ENCODE measurements at regions not wholly inside any gene's neighbourhood (a gene's known extent, or its start where the extent isn't known, plus 50 kb on each side); places are given as distances from the start of the nearest gene placed in this dataset.
A peak's percentile ranks its signal among the peaks of the same experiment; 100 is the strongest.
"Not testable (repeated sequence)": the region's sequence is repeated elsewhere in the genome, so short reads cannot be mapped to it uniquely, and the experiment has no call there.

GRCh38 chr2:126264625-126265024 lies 391.3 kb upstream of the GYPC start:
- no peak for DNase-seq

DNA sequence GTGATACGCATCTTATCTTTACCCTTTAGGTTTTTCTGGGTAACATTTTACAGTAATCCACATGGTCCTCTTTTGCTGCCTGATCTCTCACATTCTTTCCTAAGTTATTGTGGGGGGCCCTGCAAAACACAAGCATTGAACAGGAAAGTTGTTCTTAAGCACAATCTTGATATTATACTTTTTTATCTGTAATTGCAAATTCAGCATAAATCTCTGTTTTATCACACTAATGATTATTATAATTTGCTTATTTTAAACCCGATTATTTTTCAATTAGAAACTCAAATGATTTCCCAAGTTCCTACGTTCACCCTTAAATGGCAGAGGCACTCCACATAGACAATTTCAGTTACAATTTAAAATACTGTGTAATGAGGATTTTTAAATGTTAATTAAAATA lies 386.0 kb upstream of the GYPC start:
- DNase-seq, result no peak

DNA sequence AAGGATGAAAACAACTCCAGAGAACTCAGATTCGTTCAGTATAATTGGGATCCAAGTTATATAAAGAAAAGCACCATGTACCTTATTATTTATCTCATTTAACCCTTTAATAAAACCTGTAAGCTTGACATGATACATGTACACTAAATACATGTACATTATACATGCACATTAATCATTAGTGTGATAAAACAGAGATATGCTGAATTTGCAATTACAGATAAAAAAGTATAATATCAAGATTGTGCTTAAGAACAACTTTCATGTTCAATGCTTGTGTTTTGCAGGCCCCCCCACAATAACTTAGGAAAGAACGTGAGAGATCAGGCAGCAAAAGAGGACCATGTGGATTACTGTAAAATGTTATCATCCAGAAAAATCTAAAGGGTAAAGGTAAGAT lies 385.4 kb upstream of the GYPC start:
- DNase-seq, result no peak

GRCh38 chr2:126272401-126272800 lies 383.6 kb upstream of the GYPC start:
- no peak for DNase-seq

DNA sequence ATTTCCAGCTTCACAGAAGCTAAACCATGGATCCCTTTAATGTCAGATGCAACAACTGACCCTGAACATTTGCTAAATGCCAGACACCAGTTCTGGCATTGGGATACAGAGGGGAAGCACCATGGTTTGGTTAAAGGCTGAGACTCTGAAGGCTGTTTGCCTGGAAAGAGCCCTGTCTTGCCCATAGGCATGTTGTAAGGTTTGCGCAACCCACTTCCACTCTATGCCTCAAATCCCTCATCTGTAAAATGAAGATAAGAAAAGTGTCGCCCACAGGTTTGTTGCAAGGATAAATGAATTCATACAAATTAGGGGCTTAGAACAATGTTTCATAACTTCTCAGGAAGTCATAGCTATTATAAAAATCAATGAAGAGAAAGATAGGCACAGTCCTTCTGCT lies 380.9 kb upstream of the GYPC start:
- DNase-seq, result no peak

DNA sequence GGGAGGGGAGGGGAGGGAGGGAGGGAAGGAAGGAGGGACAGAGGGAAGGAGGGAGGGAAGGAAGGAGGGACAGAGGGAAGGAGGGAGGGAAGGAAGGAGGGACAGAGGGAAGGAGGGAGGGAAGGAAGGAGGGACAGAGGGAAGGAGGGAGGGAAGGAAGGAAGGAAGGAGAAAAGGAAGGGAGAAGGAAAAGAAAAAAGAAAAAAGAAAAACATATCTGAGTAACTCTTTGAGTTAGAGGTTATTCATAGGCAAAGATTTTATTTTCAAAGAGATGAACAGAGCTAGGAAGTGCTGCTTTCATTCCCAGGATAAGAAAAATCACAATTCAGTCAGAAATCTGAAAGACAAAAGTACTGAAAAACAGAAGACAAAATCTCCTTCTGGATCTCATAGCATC lies 379.7 kb upstream of the GYPC start:
- DNase-seq, result not testable (repeated sequence)

DNA sequence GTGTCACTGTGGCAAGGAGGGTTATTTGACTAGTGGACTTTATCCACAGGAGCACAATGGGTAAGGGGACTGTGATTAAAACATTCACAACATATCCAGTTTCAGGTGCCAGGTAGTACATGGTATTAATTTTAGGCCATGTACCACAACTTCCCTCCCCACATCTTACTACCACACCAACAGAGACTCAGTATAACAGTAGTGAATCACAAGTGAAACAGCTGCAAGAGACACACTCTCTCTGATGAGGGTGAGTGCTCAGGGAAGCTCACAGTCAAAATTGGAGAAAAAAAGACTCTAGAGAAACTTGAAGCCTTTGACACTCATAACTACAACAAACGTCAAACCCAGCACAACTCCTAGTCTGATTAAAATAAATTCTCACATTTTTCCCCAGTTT lies 367.6 kb upstream of the GYPC start:
- DNase-seq, result no peak

DNA sequence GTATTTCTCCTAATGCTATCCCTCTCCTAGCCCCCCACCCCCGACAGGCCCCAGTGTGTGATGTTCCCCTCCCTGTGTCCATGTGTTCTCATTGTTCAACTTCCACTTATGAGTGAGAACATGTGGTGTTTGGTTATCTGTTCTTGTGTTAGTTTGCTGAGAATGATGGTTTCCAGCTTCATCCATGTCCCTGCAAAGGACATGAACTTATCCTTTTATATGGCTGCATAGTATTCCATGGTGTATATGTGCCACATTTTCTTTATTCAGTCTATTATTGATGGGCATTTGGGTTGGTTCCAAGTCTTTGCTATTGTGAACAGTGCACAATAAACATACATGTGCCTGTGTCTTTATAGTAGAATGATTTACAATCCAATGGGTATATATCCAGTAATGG lies 362.0 kb upstream of the GYPC start:
- not testable (repeated sequence) for DNase-seq

DNA sequence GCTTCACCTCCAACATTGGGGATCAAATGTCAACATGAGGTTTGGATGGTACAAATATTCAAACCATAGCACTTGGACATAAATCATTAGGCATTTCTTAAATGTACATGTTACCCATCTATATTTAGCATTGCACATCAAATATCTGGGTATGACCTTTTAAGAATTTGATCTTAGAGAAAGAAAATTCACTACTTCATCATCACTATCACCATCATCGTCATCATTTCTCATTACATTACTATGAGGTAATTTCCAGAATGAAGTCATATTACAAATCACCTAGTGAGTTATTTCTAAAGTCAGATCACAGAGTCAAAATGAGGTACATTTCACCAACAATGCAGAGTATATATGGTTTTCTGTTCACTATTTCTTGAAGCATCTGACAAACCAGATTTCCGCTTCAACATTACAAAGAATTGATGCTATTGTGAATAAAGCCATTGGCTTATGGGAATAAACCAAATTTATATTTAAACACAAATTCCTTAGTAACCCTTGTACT lies 356.4 kb upstream of the GYPC start:
- DNase-seq, result no peak

DNA sequence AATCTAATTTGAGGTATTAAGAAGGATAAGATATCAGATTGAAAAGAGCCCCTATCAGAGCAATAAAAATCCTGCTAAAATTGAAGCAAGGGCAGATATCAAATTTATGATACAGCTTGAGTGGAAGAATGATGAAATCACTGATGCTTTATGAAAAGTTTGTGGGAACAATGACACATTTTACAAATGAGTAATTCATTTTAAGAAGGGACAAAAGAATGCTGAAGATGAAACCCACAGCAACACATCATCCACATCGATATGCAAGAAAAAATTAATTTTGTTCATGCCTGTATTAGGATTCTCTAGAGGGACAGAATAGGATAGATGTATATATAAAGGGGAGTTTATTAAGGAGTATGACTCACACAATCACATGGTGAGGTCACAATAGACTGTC lies 355.6 kb upstream of the GYPC start:
- DNase-seq, result no peak

DNA sequence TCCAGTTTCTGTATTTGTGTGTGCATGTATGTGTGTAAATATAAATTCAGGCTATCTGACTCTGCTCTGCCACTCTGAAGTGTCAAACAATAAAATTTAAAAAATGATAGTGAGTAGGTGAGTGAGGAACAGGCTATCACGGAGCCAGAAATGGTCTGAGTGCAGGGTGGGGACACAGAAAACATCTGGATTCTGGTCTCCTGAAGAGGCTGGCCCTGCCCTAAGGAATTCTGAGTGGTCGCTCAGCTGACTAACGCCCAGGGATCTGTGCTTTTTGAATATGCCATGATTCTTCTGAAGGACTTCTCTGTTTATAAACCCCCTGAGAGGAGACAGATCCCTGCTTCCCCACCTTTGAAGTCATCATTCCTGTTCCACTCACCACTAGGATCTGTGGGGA lies 353.9 kb upstream of the GYPC start:
- DNase-seq, result no peak

GRCh38 chr2:126303113-126303512 lies 352.8 kb upstream of the GYPC start:
- no peak for DNase-seq

- no peak for DNase-seq
These were observed 351.8 kb upstream of the GYPC start for GRCh38 chr2:126304154-126304553.

DNA sequence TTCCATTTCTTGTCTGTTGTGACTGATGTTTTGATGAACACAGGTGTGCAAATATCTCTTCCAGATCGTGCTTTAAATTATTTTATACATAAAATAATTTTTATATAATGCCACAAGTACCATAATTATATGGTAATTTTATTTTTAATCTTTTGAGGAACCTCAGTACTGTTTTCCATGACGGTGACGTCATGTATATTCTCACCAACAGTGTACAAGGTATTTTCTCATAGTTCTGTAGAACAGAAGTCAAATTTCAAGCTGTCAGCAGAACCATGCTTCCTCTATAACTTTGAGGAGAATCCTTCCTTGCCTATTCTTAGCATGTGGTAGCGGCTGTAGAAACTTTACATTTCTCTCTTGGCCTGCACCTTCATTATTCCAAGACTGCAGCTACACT lies 349.4 kb upstream of the GYPC start:
- no peak for DNase-seq

GRCh38 chr2:126307740-126308139 lies 348.2 kb upstream of the GYPC start:
- DNase-seq, result no peak

GRCh38 chr2:126309185-126309584 lies 346.8 kb upstream of the GYPC start:
- no peak for DNase-seq

- DNase-seq, result no peak
These were observed 343.4 kb upstream of the GYPC start for GRCh38 chr2:126312579-126312978.

DNA sequence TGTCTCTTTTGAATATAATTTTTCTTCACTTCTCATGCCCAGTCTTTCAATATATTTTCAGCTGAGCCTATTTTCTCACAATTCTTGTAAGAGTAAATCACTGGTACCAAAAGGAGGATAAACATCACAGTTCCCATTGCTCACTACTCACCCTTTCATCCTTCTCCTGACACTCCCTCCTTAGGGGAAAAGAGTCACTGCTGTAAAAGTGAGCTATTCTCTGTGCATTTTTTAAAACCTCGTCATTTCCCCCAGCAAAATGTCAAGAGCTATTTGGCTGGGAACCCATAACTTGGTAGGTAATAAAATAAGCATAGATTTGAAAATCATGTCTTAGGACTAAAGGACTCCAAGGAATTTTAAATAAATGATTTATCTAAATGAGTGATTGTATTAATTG lies 340.1 kb upstream of the GYPC start:
- DNase-seq, result no peak

DNA sequence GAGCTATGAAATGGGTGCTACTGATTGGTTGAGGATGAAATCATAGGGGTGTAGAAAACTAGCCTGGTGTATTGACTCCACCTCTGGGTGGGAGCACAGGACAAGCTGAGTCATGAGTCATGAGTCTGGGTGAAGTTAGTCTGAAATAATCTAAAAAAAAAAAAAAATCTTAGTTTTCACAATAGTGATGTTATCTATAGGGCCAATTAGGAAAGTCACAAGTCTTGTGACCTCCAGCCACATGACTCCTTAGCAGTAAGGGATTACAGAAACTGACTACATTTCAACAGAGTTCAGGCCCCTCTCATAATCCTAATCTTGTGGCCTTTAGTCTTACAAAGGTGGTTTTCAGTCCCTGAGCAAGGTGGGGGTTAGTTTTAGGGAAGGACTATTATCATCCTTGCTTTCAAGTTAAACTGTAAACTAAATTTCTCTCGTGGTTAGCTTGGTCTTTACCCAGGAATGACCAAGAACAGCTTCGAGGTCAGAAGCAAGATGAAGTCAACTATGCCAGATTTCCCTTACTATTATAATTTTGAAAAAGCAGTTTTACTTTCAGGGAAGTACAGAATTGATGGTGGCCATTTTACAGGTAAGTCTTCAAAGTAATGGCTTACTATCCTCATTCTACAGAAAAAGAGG lies 338.0 kb upstream of the GYPC start:
- DNase-seq, result no peak

DNA sequence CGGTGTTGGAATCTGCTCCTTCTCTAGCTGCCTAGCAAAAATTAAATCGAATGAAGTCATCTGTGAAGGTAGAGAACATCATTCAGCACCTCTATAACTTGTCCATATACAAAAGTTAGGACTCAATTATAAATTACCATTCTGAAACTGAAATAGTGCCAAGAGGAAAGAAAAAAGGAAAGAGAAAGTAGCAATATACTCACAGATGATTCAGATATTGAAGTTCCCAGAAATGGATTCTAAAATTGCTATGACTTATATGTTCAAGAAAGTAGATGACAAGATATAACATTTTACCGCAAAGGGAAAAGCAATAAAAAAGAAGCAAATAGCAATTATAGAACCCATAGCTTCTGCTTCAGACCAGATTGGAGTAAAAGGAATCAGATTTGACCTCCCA lies 333.6 kb upstream of the GYPC start:
- no peak for DNase-seq

GRCh38 chr2:126325202-126325601 lies 330.8 kb upstream of the GYPC start:
- DNase-seq, result no peak

DNA sequence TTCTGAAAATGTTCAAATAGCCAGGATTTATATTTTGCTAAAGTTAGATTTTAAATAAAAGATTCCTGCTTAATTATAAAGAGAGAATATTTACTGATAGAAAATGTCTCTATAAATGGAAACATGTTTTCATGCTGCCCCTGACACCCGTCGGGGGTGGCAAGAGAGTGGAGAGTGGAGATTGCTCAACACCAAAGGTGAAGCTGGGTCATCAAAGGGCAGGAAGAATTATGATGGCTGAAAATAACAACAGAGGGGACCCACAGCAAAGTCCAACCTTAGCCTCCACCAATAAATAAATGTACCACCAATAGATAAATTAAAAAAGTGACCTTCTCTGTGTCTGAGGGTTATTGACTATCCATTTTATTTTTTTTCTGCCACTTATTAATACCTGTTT lies 326.8 kb upstream of the GYPC start:
- no peak for DNase-seq

GRCh38 chr2:126342457-126342856 lies 313.5 kb upstream of the GYPC start:
- DNase-seq, result no peak

GRCh38 chr2:126343136-126343535 lies 312.8 kb upstream of the GYPC start:
- peak; percentile 11 for DNase-seq

DNA sequence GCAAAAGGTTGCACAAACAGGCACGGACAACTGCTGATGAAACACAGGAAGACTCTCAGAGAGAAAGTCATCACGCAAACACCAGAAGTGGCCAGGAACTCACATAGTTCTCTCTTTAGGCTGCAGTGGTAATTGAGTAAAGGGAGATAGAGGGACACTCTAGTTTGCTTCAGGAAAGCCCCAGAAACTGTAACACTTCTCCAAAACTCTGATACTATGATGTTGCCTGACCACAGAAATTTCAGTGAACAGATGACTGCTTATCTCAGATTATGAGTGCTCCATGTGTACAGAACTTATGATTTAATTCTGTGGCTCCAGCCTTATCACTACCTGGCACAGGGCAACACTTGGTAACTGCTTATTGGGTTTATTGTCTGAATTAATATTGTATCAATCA lies 311.5 kb upstream of the GYPC start:
- DNase-seq, result no peak

- DNase-seq, result no peak
These were observed 310.3 kb upstream of the GYPC start for GRCh38 chr2:126345691-126346090.

Data from NCI-H2171 treated with DMSO at 0.1 percent for 48 hours (cell line).